ENCODE measurements at regions not wholly inside any gene's neighbourhood (a gene's known extent, or its start where the extent isn't known, plus 50 kb on each side); places are given as distances from the start of the nearest gene placed in this dataset.

GRCh38 chr7:125661-126060 is 66.7 kb upstream of the FAM20C start:
- 89% methylated on average over 6 of the region's 8 CpGs for WGBS
- Histone ChIP-seq H3K27ac (ENCODE audit: low read depth) (no peak overlapping the region), H3K4me1 (ENCODE audit: insufficient read depth) (no peaks in the 10 kb centered on the region), H3K4me3 (ENCODE audit: low read depth, low read length) (no peak overlapping the region), H3K36me3 (ENCODE audit: insufficient read depth) (no peaks in the 10 kb centered on the region)
- DNase-seq (ENCODE audit: extremely low spot score), result no peak

DNA sequence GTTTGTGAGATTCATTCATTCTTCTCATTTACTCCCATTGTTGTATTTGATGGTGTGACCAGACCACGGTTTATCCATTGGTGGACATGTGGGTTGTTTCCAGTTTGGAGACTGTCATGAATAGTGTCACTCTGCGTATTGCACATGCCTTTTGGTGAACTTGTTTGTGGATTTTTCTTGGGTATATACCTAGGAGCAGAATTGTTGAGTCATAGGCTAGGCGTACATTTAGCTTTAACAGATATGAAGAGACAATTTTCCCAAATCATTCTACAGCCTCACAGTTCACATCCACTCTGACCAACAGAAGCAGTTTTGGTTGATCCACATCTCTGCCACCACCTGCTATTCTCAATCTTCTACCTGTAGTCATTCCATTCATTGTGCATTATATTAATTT is 66.0 kb upstream of the FAM20C start:
- Histone ChIP-seq H3K36me3 (ENCODE audit: insufficient read depth) (no peaks in the 10 kb centered on the region), H3K27ac (ENCODE audit: low read depth) (no peak overlapping the region), H3K4me1 (ENCODE audit: insufficient read depth) (no peaks in the 10 kb centered on the region), H3K4me3 (ENCODE audit: low read depth, low read length) (no peak overlapping the region)
- 93% methylated on average over 3 of the region's 3 CpGs for WGBS
- no peak for DNase-seq (ENCODE audit: extremely low spot score)

GRCh38 chr7:127064-127598 is 65.2 kb upstream of the FAM20C start:
- H3K36me3 ChIP-seq (ENCODE audit: insufficient read depth), result no peaks in the 10 kb centered on the region
- no peak overlapping the region for H3K4me3 ChIP-seq (ENCODE audit: low read depth, low read length)
- no peak for DNase-seq (ENCODE audit: extremely low spot score)
- 88% methylated on average over 14 of the region's 14 CpGs for WGBS
- H3K27ac ChIP-seq (ENCODE audit: low read depth), result no peak overlapping the region
- H3K4me1 ChIP-seq (ENCODE audit: insufficient read depth), result no peaks in the 10 kb centered on the region

- no peaks in the 10 kb centered on the region for H3K4me1 ChIP-seq (ENCODE audit: insufficient read depth)
- no peak for DNase-seq (ENCODE audit: extremely low spot score)
- H3K27ac ChIP-seq (ENCODE audit: low read depth), result no peak overlapping the region
- H3K36me3 ChIP-seq (ENCODE audit: insufficient read depth), result no peaks in the 10 kb centered on the region
- no peak overlapping the region for H3K4me3 ChIP-seq (ENCODE audit: low read depth, low read length)
- 87% methylated on average over 23 of the region's 23 CpGs for WGBS
Observed at GRCh38 chr7:128171-129080, 63.9 kb upstream of the FAM20C start.

DNA sequence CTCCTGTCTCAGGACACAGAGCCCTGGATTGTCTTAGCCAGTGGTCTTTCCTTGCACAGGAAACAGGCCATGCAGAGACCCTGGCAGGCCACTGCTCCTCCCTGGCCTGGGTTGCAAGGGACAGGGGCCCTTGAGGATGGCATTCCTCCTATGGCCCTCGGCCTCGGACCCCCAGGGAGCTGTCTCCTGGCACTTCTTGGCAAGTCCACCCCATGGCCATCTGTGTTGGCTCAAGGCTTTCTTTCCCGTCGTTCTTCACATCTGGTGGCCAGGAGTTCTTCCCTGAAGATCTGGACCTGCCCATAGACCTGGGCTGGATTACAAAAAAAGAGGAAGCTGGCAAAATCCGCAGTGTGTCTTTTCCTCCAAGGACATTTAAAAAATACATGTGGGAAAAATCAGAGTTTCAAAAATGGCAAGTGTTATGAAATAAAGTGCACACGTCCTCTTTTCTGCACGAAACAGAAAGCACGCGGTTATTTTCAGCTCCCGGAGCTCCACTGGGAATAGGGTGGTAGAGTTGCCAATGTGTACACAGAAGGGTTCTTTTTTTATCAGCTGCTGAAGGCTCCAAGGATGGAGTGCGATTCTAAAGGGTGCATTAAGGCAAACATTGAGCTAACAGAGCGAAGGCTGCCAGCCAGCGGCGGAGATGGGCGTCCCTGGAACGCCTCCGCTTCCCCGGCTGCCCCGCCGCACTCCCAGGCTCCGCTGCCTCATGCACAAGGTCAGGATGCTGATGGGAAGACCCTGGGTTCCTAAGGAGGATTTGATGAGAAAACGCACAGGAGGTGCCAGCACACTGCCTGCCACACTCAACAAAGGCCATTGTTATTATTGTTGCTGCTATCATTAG is 62.8 kb upstream of the FAM20C start:
- Histone ChIP-seq H3K27ac (ENCODE audit: low read depth) (no peak overlapping the region), H3K4me1 (ENCODE audit: insufficient read depth) (no peaks in the 10 kb centered on the region), H3K36me3 (ENCODE audit: insufficient read depth) (no peaks in the 10 kb centered on the region), H3K4me3 (ENCODE audit: low read depth, low read length) (no peak overlapping the region)
- 38% methylated on average over 22 of the region's 22 CpGs for WGBS
- DNase-seq (ENCODE audit: extremely low spot score), result no peak

DNA sequence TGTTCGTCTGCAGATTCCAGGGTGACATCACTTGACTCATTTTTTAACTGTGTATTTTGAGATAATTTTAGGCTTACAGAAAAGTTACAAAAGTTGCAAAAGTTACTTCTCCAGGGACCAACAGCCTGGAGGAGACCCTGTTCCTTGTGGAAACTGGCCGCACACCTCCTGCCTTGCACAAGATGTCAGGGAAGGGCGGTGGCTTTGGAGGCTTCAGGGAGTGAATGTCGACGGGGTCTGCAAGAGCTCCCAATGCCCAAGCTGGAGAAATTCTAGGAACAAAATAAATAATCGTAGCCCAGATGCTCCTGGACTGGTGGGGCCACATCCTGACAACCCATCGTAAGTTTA is 62.2 kb upstream of the FAM20C start:
- no peak for DNase-seq (ENCODE audit: extremely low spot score)
- Histone ChIP-seq H3K36me3 (ENCODE audit: insufficient read depth) (no peaks in the 10 kb centered on the region), H3K4me1 (ENCODE audit: insufficient read depth) (no peaks in the 10 kb centered on the region), H3K4me3 (ENCODE audit: low read depth, low read length) (no peak overlapping the region), H3K27ac (ENCODE audit: low read depth) (no peak overlapping the region)
- WGBS, result 60% methylated on average over 7 of the region's 7 CpGs

- Histone ChIP-seq H3K4me1 (ENCODE audit: insufficient read depth) (no peaks in the 10 kb centered on the region), H3K4me3 (ENCODE audit: low read depth, low read length) (no peak overlapping the region), H3K36me3 (ENCODE audit: insufficient read depth) (no peaks in the 10 kb centered on the region), H3K27ac (ENCODE audit: low read depth) (no peak overlapping the region)
- 80% methylated on average over 19 of the region's 19 CpGs for WGBS
- DNase-seq (ENCODE audit: extremely low spot score), result no peak
Observed at GRCh38 chr7:130875-131780, 61.2 kb upstream of the FAM20C start.

GRCh38 chr7:131781-132482 is 60.4 kb upstream of the FAM20C start:
- Histone ChIP-seq H3K4me3 (ENCODE audit: low read depth, low read length) (no peak overlapping the region), H3K4me1 (ENCODE audit: insufficient read depth) (no peaks in the 10 kb centered on the region), H3K36me3 (ENCODE audit: insufficient read depth) (no peaks in the 10 kb centered on the region), H3K27ac (ENCODE audit: low read depth) (no peak overlapping the region)
- 60% methylated on average over 21 of the region's 21 CpGs for WGBS
- no peak for DNase-seq (ENCODE audit: extremely low spot score)

DNA sequence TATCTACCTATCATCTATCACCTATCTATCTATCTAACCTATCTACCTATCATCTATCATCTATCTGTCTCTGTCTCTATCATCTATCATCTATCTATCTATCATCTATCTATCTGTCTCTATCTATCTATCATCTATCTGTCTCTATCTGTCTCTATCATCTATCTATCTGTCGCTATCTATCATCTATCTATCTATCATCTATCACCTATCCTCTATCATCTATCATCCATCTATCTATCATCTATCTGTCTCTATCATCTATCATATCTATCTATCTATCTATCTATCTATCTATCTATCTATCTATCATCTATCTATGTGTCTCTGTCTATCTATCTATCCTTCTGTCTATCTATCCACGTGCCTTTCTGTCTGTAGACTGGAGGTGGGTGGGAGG is 59.5 kb upstream of the FAM20C start:
- Histone ChIP-seq H3K4me3 (ENCODE audit: low read depth, low read length) (no peak overlapping the region), H3K36me3 (ENCODE audit: insufficient read depth) (no peaks in the 10 kb centered on the region), H3K4me1 (ENCODE audit: insufficient read depth) (no peaks in the 10 kb centered on the region), H3K27ac (ENCODE audit: low read depth) (no peak overlapping the region)
- DNase-seq (ENCODE audit: extremely low spot score), result no peak
- WGBS, result 85% methylated on average over 2 of the region's 2 CpGs

DNA sequence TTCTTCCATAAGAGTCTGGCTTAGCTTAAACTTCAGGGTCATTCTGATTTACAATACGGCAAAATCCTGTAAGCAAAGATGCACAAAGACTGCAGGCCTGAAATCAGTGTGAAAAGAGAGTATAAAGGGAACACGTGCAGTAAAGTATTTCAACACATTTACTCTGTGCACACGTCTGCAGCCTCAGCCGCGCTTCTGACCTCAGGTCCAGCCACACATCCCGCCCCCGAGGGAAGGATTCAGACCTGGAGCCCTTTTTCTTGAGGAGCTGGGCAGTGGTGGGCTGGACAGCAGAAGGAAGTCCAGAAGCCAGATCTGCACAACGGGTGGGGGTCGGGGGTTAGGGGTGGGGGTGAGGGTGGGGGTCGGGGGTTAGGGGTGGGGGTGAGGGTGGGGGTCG is 58.9 kb upstream of the FAM20C start:
- Histone ChIP-seq H3K27ac (ENCODE audit: low read depth) (no peak overlapping the region), H3K36me3 (ENCODE audit: insufficient read depth) (no peaks in the 10 kb centered on the region), H3K4me1 (ENCODE audit: insufficient read depth) (no peaks in the 10 kb centered on the region), H3K4me3 (ENCODE audit: low read depth, low read length) (no peak overlapping the region)
- DNase-seq (ENCODE audit: extremely low spot score), result no peak
- 73% methylated on average over 11 of the region's 11 CpGs for WGBS

GRCh38 chr7:134029-134428 is 58.3 kb upstream of the FAM20C start:
- 88% methylated on average over 15 of the region's 15 CpGs for WGBS
- Histone ChIP-seq H3K36me3 (ENCODE audit: insufficient read depth) (no peaks in the 10 kb centered on the region), H3K27ac (ENCODE audit: low read depth) (no peak overlapping the region), H3K4me3 (ENCODE audit: low read depth, low read length) (no peak overlapping the region), H3K4me1 (ENCODE audit: insufficient read depth) (no peaks in the 10 kb centered on the region)
- DNase-seq (ENCODE audit: extremely low spot score), result no peak

DNA sequence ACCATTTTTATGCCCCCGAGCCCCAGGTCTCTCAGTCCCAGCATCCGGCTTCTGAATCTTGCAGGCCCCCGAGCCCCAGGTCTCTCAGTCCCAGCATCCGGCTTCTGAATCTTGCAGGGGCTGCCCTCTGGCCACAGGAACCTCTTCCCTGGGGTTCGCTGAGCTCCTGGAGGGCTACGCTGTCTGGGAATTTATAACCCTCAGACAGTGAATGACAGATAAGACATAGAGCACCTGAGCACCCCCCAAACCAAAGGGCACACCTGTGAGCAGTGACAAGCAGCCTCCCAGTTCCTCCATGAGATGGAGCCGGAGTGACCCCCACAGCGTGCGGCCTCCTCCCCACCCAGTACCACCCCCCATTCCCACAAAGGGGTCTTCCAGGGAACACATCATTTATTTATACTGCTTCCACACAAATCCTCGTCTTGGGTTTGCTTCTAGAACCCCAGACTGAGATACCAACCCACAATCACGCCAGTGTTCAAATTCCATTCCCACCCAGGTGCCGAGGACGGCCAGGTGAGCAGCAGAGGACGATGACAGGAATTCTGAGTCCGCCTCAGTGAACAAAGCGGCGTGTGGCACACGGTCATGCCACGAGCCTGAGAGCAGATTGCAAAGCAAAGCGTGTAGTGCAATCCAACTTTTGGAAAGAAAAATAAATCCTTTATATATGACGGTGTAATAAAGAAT is 57.7 kb upstream of the FAM20C start:
- no peak for DNase-seq (ENCODE audit: extremely low spot score)
- Histone ChIP-seq H3K36me3 (ENCODE audit: insufficient read depth) (no peaks in the 10 kb centered on the region), H3K4me3 (ENCODE audit: low read depth, low read length) (no peak overlapping the region), H3K27ac (ENCODE audit: low read depth) (no peak overlapping the region), H3K4me1 (ENCODE audit: insufficient read depth) (no peaks in the 10 kb centered on the region)
- 90% methylated on average over 21 of the region's 21 CpGs for WGBS

Data from urinary bladder (tissue), 3 donors.